SU-DHL-6 (cell line): ENCODE measurements at regions not wholly inside any gene's neighbourhood (a gene's known extent, or its start where the extent isn't known, plus 50 kb on each side); places are given as distances from the start of the nearest gene placed in this dataset.

Experiments used
- CTCF ChIP-seq: fragments of 200-600 bp; sonication (generic); IDR thresholded peaks from one replicate; pipeline ENCODE4 v1.5.1; 2017; ENCODE audit warnings: antibody characterized with exemption, mild to moderate bottlenecking, low read length, moderate library complexity; ENCODE audit not compliant: insufficient read depth, poor library complexity, severe bottlenecking
- EZH2phosphoT487 ChIP-seq: fragments of 200-600 bp; sonication (generic), shearing (Covaris generic); conservative IDR thresholded peaks from 2 replicates; pipeline ENCODE4 v1.6.1; 2018; ENCODE audit warnings: mild to moderate bottlenecking, antibody characterized with exemption, low read length, moderate library complexity, mixed read lengths

DNA sequence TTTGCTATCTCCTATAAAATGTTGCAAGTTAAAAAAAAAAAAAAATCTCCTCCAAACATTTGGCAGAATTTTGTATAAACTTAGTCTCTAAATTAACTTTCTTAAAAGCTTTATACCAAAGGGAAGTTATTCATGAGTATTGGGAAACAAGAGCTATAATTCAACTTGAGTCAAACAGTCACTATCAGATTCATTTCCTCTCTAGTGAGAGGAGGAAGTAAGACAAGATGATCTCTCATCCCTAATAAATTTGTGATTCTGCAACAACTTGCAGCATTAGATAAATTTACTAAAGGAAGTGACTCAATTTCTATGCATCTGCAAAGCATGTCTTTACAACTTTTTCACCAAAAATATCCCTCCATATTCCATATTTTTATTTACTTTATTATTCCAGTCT, 135.4 kb upstream of the GNPDA2 start:
- no peak for TF ChIP-seq CTCF
- TF ChIP-seq EZH2phosphoT487: no peak
